GM12872 (cell line): ENCODE measurements at regions not wholly inside any gene's neighbourhood (a gene's known extent, or its start where the extent isn't known, plus 50 kb on each side); places are given as distances from the start of the nearest gene placed in this dataset.

Source experiments
- TF ChIP-seq, protein P1 (sequence below): IDR thresholded peaks from 3 replicates; pipeline ENCODE4 v1.5.1; 2011; ENCODE audit warnings: low read depth, mild to moderate bottlenecking, low read length, moderate library complexity; ENCODE audit not compliant: insufficient read depth

DNA sequence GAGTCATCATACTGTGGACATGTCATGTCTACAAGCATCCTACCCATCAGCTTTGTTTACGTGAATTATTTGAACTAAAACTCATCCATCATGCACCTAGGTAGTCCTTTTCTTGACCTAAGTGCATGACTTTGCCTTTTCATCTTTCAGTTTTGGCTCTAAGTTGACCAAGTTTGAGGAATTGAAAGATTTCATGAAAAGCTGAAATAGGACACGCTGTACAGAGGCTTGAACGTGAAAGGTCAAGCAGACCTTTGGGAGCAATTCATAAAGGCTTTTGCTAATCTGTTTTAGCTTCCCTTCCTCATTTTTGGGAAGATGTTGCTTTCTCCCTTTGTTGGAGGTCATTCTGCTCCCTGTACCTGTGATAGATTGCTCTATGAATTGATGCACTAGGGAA lies 55.1 kb upstream of the MLIP start:
- TF ChIP-seq, protein P1, sequence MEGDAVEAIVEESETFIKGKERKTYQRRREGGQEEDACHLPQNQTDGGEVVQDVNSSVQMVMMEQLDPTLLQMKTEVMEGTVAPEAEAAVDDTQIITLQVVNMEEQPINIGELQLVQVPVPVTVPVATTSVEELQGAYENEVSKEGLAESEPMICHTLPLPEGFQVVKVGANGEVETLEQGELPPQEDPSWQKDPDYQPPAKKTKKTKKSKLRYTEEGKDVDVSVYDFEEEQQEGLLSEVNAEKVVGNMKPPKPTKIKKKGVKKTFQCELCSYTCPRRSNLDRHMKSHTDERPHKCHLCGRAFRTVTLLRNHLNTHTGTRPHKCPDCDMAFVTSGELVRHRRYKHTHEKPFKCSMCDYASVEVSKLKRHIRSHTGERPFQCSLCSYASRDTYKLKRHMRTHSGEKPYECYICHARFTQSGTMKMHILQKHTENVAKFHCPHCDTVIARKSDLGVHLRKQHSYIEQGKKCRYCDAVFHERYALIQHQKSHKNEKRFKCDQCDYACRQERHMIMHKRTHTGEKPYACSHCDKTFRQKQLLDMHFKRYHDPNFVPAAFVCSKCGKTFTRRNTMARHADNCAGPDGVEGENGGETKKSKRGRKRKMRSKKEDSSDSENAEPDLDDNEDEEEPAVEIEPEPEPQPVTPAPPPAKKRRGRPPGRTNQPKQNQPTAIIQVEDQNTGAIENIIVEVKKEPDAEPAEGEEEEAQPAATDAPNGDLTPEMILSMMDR, result no peak

DNA sequence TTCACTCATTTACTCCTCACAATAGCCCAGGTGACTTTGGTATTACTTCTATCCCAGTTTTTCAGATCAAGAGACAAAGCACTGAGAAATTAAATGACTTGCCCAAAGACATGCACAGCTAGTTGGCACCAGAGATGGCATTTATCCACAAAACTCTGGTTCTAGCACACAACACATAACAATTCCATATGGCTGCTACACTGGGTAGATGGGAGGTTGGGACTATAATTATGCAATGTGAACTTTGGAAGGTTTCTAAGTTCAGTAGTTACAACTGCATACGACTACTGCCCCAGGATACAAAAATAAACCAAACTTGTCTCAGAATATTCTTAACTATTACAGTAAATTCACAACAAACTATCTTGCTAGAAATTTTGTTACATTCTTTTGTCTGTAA lies 54.2 kb upstream of the MLIP start:
- TF ChIP-seq, protein P1, result no peak

DNA sequence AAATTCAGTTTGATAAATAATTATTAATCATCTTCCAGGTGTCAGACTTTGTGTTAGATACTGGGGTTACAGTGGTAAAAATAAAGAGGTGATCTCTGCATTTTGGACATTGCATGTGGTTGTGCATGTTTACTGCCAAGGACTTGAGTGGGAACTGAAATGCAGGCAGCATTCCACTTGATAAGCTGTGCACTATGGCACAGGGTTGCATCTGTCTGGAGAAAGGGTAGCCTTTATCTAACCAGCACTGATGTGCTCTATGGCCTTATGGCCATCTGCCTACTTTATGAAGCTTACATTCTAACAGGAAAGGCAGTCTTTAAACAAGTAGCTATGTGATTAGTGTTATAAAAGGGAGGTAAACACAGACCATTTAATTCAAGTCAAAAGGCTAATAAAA lies 53.0 kb upstream of the MLIP start:
- TF ChIP-seq, protein P1, result no peak

DNA sequence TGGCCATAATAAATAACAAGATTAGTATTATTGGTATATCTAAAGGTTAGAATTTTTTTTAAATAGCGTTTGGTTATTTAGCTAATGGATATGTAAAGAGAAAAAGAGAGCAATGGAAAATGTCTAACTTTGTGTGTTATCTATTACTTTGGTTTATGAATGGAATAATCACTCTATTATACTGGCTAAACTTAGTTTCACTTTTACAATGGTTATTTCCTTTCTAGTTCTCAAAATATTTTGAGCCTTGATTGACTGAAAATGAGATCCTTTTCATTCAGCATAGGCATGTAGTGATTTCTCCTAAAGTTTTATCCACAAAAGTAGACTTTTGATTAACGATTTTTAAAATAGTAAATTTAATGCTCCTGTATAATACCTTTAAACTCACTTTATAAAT lies 51.6 kb upstream of the MLIP start:
- TF ChIP-seq, protein P1, result no peak

DNA sequence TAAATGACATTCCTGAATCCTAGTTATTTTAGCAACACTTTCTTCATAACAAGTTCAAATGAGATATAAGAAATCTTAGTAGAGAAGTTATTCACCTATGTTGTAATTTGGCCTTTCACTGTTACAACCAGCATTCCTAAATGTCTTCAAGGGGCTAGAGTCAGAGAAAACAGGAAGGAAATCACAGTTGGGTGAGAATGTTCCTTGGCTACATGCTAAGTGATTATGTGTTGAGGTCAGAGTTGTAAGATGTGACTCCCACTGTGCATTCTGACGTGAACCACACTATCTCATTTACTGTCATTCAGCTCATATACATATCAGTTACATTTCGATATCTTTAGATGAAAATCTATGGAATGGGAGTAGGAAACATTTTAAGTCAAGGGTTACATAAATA lies 51.0 kb upstream of the MLIP start:
- TF ChIP-seq, protein P1, result no peak
